ENCODE measurements at regions not wholly inside any gene's neighbourhood (a gene's known extent, or its start where the extent isn't known, plus 50 kb on each side); places are given as distances from the start of the nearest gene placed in this dataset.

DNA sequence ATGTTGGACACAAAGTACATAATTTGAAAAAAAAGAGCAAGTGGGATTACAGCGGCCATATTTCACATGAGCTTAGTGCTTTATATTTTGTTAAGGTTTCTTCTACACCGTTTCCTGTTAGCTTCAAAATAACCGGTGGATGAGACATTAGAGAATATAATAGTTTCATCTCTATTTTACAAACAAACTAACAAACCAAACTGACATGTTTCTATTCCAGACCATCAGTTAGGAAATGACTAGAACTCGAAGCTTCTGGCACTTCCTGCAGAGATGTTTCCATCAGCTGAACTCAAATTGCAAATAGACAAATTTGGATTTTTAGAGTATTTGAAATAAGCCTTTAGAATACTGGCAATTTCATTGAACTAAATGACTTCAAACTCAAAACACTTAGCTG, 86.5 kb downstream of the MTRR start:
- H3K9me3 Mint-ChIP-seq = no peaks in the 10 kb centered on the region
- no peaks in the 10 kb centered on the region for H3K4me1 Mint-ChIP-seq
- TF ChIP-seq, protein P1, sequence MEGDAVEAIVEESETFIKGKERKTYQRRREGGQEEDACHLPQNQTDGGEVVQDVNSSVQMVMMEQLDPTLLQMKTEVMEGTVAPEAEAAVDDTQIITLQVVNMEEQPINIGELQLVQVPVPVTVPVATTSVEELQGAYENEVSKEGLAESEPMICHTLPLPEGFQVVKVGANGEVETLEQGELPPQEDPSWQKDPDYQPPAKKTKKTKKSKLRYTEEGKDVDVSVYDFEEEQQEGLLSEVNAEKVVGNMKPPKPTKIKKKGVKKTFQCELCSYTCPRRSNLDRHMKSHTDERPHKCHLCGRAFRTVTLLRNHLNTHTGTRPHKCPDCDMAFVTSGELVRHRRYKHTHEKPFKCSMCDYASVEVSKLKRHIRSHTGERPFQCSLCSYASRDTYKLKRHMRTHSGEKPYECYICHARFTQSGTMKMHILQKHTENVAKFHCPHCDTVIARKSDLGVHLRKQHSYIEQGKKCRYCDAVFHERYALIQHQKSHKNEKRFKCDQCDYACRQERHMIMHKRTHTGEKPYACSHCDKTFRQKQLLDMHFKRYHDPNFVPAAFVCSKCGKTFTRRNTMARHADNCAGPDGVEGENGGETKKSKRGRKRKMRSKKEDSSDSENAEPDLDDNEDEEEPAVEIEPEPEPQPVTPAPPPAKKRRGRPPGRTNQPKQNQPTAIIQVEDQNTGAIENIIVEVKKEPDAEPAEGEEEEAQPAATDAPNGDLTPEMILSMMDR (IDR thresholded peaks at IDR 0.05) = no peak
- H3K4me3 Mint-ChIP-seq = no peak overlapping the region
- H3K36me3 Mint-ChIP-seq (ENCODE audit: low read depth) = no peaks in the 10 kb centered on the region
- DNase-seq = no peak
- peaks cover 3% of the 10 kb centered on the region for H3K27me3 Mint-ChIP-seq (ENCODE audit: low read depth, poor library complexity)
- H3K27ac Mint-ChIP-seq = no peak overlapping the region

DNA sequence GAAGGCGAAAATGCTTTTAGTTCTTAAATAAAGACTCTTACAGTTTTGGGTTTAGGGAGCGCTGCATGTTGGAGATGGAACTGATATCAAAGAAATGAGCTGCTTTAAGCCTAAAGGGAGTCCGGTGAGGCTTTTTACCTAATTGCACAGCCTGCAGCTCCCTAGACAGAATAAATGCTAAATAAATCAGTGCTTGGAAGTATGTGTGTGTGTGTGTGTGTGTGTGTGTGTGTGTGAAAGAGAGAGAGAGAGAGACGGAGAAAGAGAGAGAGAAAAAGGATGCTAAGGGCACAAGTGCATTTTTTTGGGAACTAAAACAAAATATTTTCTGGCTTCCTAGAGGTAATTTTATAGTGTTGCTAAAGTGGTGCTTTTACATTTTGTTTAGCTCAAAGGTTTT, 88.4 kb downstream of the MTRR start:
- DNase-seq = no peak
- no peaks in the 10 kb centered on the region for H3K4me1 Mint-ChIP-seq
- TF ChIP-seq, protein P1 (IDR thresholded peaks at IDR 0.05) = no peak
- no peak overlapping the region for H3K27ac Mint-ChIP-seq
- H3K36me3 Mint-ChIP-seq (ENCODE audit: low read depth) = no peaks in the 10 kb centered on the region
- no peak overlapping the region for H3K4me3 Mint-ChIP-seq
- peaks cover 3% of the 10 kb centered on the region for H3K27me3 Mint-ChIP-seq (ENCODE audit: low read depth, poor library complexity)
- H3K9me3 Mint-ChIP-seq = no peaks in the 10 kb centered on the region

DNA sequence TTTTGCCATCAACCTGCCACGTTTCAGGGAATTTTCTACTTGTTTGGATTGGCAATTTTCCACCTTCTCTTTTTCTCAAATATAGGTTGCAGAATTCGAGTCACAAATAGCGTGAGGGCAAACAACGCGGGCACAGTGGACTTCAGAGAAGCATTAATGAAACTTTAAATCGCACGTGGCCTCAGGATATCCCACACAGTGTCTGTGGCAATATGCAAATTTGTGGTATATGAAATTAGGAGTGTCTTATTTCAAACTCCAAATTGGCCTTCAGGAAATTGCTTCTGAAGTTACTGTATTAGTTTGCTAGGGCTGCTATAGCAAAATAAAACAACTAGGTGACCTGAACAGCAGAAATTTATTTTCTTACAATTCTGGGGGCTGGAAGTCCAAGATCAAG, 91.2 kb downstream of the MTRR start:
- no peak for DNase-seq
- no peaks in the 10 kb centered on the region for H3K36me3 Mint-ChIP-seq (ENCODE audit: low read depth)
- no peaks in the 10 kb centered on the region for H3K9me3 Mint-ChIP-seq
- no peak overlapping the region for H3K27ac Mint-ChIP-seq
- H3K4me1 Mint-ChIP-seq = no peaks in the 10 kb centered on the region
- no peak overlapping the region for H3K4me3 Mint-ChIP-seq
- TF ChIP-seq, protein P1 (IDR thresholded peaks at IDR 0.05) = no peak
- H3K27me3 Mint-ChIP-seq (ENCODE audit: low read depth, poor library complexity) = no peaks in the 10 kb centered on the region

DNA sequence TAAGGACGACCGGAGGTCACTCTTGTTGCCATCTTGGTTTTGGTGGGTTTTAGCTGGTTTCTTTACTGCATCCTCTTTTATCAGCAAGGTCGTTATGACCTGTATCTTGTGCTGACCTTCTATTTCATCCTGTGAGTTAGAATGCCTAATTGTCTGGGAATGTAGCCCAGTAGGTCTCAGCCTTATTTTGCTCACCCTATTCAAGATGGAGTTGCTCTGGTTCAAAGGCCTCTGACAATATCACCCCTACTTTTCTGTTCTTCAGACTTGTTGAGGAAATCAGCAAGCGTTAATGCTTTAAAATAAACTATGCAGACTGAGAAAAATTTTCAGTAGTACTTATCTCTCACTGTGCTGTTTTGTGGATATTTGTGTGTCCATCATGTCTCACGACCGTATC, 92.6 kb downstream of the MTRR start:
- H3K27me3 Mint-ChIP-seq (ENCODE audit: low read depth, poor library complexity) = no peaks in the 10 kb centered on the region
- no peak overlapping the region for H3K4me3 Mint-ChIP-seq
- H3K9me3 Mint-ChIP-seq = no peaks in the 10 kb centered on the region
- no peaks in the 10 kb centered on the region for H3K4me1 Mint-ChIP-seq
- H3K36me3 Mint-ChIP-seq (ENCODE audit: low read depth) = no peaks in the 10 kb centered on the region
- no peak overlapping the region for H3K27ac Mint-ChIP-seq
- TF ChIP-seq, protein P1 (IDR thresholded peaks at IDR 0.05) = no peak
- DNase-seq = no peak

DNA sequence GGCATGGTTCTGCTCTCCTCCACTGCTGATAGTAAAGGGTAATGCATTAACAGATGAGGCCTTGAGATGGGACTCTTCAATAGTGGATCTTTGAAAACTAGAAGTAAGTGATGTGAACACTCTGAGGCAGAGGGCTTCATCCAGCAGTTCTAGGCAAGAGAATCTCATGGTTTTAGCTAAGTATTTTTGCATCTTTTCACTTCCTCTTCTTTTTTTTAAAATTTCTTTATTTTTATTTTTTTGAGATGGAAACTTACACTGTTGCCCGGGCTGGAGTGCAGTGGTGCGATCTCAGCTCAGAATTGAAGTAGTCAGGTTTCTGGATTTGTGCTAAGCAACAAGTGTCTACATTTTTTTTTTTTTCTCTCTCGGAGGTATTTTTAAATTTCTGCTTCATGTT, 101.9 kb downstream of the MTRR start:
- Mint-ChIP-seq H3K4me3 (no peak overlapping the region), H3K9me3 (peaks cover 5% of the 10 kb centered on the region), H3K4me1 (no peaks in the 10 kb centered on the region), H3K36me3 (ENCODE audit: low read depth) (no peaks in the 10 kb centered on the region), H3K27me3 (ENCODE audit: low read depth, poor library complexity) (peaks cover 19% of the 10 kb centered on the region), H3K27ac (no peak overlapping the region)
- TF ChIP-seq, protein P1 (IDR thresholded peaks at IDR 0.05) = no peak
- DNase-seq = no peak

DNA sequence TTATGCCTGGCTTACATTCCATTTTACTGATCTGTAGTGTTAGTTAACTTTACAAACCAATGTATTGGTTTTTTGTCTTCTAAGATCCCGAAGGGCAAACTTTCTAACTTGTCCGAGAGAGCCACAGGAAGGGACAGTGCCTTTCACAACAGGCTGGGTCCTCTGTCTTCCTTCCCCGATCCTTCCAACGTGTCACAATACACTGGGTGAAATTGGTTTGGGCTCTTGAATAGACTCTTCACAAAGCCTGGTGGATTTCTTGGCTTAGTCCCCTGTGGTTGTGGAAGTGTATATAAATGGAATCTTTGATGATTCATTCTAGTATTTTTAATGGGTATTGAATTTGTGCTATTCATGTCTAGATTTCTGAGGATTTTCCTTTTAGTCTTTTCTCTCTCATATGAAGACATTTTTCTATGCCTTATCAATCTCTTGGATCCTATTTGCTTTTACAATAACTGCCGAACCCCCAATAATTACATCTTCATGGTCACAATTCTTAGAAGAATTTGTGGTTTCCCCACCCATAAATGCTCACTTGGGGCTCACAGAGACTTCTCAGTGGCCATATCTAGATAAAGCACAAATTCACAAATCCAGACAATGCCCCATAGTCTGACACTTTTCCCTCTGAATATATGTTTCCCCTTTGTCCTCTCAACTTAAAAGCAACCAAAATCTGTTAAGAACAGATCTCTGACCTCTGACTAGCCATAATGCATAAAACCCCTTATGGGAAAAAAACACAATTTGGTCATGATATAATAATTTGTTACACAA, 107.7 kb downstream of the MTRR start:
- H3K36me3 Mint-ChIP-seq (ENCODE audit: low read depth) = no peaks in the 10 kb centered on the region
- no peaks in the 10 kb centered on the region for H3K9me3 Mint-ChIP-seq
- H3K4me3 Mint-ChIP-seq = no peak overlapping the region
- H3K4me1 Mint-ChIP-seq = no peaks in the 10 kb centered on the region
- no peak for DNase-seq
- TF ChIP-seq, protein P1 (IDR thresholded peaks at IDR 0.05) = no peak
- H3K27me3 Mint-ChIP-seq (ENCODE audit: low read depth, poor library complexity) = peaks cover 16% of the 10 kb centered on the region
- H3K27ac Mint-ChIP-seq = no peak overlapping the region
